Fibroblast of pulmonary artery (primary cell): ENCODE measurements at regions not wholly inside any gene's neighbourhood (a gene's known extent, or its start where the extent isn't known, plus 50 kb on each side); places are given as distances from the start of the nearest gene placed in this dataset.
"Not testable (repeated sequence)": the region's sequence is repeated elsewhere in the genome, so short reads cannot be mapped to it uniquely, and the experiment has no call there.

Experiments
- DNase-seq: peaks from one replicate; pipeline ENCODE4 v3.0.0-alpha.2; 2010; ENCODE audit warnings: low read depth
- H3K4me3 ChIP-seq: replicated peaks from 2 replicates; pipeline ENCODE4 v1.5.1; 2011; ENCODE audit warnings: low read depth, mild to moderate bottlenecking, control low read depth, low read length, moderate library complexity
- CTCF ChIP-seq: IDR thresholded peaks from 2 replicates; pipeline ENCODE4 v1.5.1; 2011; ENCODE audit warnings: mild to moderate bottlenecking, control low read depth, low read length, inconsistent platforms; ENCODE audit errors: missing control alignments

DNA sequence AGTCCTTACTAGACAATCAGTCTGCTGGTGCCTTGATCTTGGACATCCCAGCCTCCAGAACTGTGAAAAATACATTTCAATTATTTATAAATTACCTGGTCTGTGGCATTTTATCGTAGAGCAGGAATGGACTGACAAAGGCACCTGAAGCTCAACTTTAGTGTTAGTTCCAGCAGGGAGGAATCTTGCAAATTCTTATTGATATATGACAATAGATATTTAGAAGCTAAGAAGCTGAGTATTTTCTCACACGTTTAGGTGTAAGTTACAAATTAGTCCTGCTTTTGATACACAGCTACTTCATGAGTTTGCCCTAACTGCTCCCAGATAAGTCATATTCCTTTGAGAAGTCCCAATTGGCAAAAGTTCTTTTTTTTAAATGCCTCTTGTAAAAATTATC is 138.0 kb upstream of the ZNF217 start:
- TF ChIP-seq CTCF, result no peak
- no peak overlapping the region for H3K4me3 ChIP-seq
- no peak for DNase-seq

DNA sequence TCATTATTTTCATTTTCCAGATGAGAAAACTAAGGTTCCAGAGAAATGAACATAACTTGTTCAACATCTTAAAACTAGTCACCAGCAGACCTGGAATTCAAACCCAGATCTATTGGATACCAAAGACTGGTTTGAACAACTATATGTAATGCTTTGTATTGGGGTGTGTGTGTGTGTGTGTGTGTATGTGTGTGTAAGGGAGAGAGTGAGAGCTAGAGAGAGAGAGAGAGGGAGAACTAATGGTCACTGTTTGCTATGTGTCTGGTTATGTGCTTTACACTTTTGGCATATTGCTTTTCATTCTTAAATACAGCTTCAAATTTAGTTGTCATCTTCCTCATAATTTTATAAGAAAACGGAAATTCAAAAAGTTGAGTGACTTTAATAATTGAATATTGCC is 134.7 kb upstream of the ZNF217 start:
- DNase-seq, result no peak
- H3K4me3 ChIP-seq, result no peak overlapping the region
- TF ChIP-seq CTCF, result no peak

GRCh38 chr20:53727239-53727638 is 133.6 kb upstream of the ZNF217 start:
- DNase-seq, H3K4me3 ChIP-seq: not testable (repeated sequence)

- H3K4me3 ChIP-seq, result no peak overlapping the region
- TF ChIP-seq CTCF, result no peak
- DNase-seq, result no peak
These were observed 131.9 kb upstream of the ZNF217 start for GRCh38 chr20:53725575-53725970.

DNA sequence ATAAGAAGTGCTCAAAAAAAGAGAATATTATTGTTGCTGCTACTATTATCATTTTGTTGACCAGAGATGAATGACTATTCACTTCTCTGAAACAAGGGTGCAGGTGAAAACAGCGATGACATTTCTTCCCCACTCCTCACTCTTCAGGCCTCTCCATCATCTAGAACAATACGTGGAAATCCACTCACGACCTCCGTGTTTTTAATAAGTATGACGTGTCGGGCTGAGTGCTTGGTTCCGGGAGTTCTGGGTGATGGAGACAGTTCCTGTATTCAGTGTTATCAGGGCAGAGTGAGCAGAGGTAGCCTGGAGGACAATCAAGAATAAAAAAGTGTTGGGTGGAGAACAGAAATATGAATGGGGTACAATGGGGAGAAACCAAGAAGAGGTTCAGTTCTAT is 130.0 kb upstream of the ZNF217 start:
- no peak overlapping the region for H3K4me3 ChIP-seq
- no peak for TF ChIP-seq CTCF

GRCh38 chr20:53723045-53723444 is 129.4 kb upstream of the ZNF217 start:
- TF ChIP-seq CTCF, result no peak
- H3K4me3 ChIP-seq, result no peak overlapping the region
- DNase-seq, result no peak

More for the DNA sequence above, 130.0 kb upstream of the ZNF217 start:
- no peak for DNase-seq

DNA sequence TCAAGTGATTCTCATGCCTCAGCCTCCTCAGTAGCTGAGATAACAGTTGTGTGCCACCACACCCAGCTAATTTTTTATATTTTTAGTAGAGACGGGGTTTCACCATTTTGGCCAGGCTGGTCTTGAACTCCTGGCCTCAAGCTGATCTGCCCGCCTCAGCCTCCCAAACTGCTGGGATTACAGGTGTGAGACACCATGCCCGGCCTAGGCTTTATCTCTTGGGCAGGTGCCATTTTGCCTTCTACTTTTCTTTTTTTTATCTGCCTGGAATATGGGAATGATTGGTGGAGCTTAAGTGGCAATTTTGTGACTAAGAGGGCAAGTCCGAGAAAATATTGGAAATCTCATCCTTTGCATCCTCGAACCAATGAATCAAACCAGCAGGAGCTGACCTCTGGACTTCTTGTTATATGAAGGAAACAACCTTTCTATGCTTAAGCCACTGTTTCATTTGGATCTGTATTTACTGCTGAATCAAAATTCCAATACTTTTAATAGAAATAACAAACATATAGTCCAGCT is 128.9 kb upstream of the ZNF217 start:
- DNase-seq, result no peak
- no peak for TF ChIP-seq CTCF

GRCh38 chr20:53721445-53721963 is 127.9 kb upstream of the ZNF217 start:
- not testable (repeated sequence) for H3K4me3 ChIP-seq, DNase-seq

More for the DNA sequence above, 128.9 kb upstream of the ZNF217 start:
- H3K4me3 ChIP-seq, result no peak overlapping the region

- not testable (repeated sequence) for DNase-seq, H3K4me3 ChIP-seq
These were observed 125.6 kb upstream of the ZNF217 start for GRCh38 chr20:53719171-53719803.
